Amygdala (tissue), 56 donors: ENCODE measurements at regions not wholly inside any gene's neighbourhood (a gene's known extent, or its start where the extent isn't known, plus 50 kb on each side); places are given as distances from the start of the nearest gene placed in this dataset.
"Not testable (repeated sequence)": the region's sequence is repeated elsewhere in the genome, so short reads cannot be mapped to it uniquely, and the experiment has no call there.

Source experiments
- DNase-seq, 56 donors: peaks; one replicate each; lab custom pipeline; 2025; lab: John Stamatoyannopoulos, UW

GRCh38 chr11:134663506-134664313, 251.7 kb upstream of the B3GAT1 start:
- no peak for DNase-seq

GRCh38 chr11:134662629-134663360, 250.8 kb upstream of the B3GAT1 start:
- DNase-seq = no peak

- DNase-seq = no peak
Measured at GRCh38 chr11:134661660-134662059, 249.6 kb upstream of the B3GAT1 start.

GRCh38 chr11:134660416-134660815, 248.4 kb upstream of the B3GAT1 start:
- no peak for DNase-seq

- DNase-seq = no peak
Measured at GRCh38 chr11:134659882-134660281, 247.8 kb upstream of the B3GAT1 start.

GRCh38 chr11:134658481-134659225, 246.6 kb upstream of the B3GAT1 start:
- no peak for DNase-seq

- DNase-seq = no peak
Measured at GRCh38 chr11:134657631-134658030, 245.6 kb upstream of the B3GAT1 start.

- peak in 1 of 56 donors; percentile 29 for DNase-seq
Measured at GRCh38 chr11:134656861-134657540, 245.0 kb upstream of the B3GAT1 start.

- DNase-seq = not testable (repeated sequence)
Measured at GRCh38 chr11:134656086-134656840, 244.2 kb upstream of the B3GAT1 start.

- no peak for DNase-seq
Measured at GRCh38 chr11:134655189-134655989, 243.3 kb upstream of the B3GAT1 start.

GRCh38 chr11:134654161-134654915, 242.3 kb upstream of the B3GAT1 start:
- DNase-seq = no peak

GRCh38 chr11:134652586-134653255, 240.7 kb upstream of the B3GAT1 start:
- DNase-seq = no peak

- no peak for DNase-seq
Measured at GRCh38 chr11:134647066-134647743, 235.2 kb upstream of the B3GAT1 start.

GRCh38 chr11:134646561-134646960, 234.5 kb upstream of the B3GAT1 start:
- no peak for DNase-seq

GRCh38 chr11:134645576-134645975, 233.5 kb upstream of the B3GAT1 start:
- DNase-seq = no peak

- peak in 3 of 56 donors; percentile 9 to 37 (median 20) for DNase-seq
Measured at GRCh38 chr11:134644476-134645456, 232.7 kb upstream of the B3GAT1 start.
